GM12875 (cell line): ENCODE measurements at regions not wholly inside any gene's neighbourhood (a gene's known extent, or its start where the extent isn't known, plus 50 kb on each side); places are given as distances from the start of the nearest gene placed in this dataset.

ENCODE experiments used
- H3K4me3 ChIP-seq: one replicate; pipeline ENCODE4 v1.5.1; 2011; ENCODE audit warnings: low read depth, low read length, control low read depth
- TF ChIP-seq, protein P1 (sequence below): IDR thresholded peaks from 2 replicates; pipeline ENCODE4 v1.5.1; 2011; ENCODE audit warnings: low read depth, mild to moderate bottlenecking, control low read depth, inconsistent platforms, low read length, moderate library complexity, borderline replicate concordance; ENCODE audit not compliant: insufficient read depth

DNA sequence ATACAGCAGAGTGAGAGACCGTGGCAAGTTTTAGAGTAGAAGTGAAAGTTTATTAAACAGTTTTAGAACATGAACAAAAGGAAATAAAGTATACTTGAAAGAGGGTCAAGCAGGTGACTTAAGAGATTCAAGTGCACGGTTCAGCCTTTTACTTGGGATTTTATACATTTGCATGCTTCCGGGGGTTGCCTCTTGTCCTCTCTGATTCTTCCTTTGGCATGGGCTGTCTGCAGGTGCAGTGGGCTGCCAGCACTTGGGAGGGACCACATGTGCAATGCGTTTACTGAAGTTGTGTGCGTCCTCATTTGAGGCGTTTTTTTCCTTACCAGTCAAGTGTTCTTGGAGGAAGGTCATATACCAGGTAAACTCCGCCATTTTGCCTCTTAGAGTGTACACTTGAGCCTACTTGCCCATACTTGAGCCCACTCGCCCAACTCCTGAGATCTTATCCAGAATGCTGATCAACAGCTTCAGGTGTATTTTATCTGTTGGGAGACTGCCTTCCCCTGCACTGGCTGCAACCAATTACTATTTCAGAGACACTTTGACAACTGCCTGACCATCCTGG is 195.2 kb downstream of the IRX5 start:
- TF ChIP-seq, protein P1, sequence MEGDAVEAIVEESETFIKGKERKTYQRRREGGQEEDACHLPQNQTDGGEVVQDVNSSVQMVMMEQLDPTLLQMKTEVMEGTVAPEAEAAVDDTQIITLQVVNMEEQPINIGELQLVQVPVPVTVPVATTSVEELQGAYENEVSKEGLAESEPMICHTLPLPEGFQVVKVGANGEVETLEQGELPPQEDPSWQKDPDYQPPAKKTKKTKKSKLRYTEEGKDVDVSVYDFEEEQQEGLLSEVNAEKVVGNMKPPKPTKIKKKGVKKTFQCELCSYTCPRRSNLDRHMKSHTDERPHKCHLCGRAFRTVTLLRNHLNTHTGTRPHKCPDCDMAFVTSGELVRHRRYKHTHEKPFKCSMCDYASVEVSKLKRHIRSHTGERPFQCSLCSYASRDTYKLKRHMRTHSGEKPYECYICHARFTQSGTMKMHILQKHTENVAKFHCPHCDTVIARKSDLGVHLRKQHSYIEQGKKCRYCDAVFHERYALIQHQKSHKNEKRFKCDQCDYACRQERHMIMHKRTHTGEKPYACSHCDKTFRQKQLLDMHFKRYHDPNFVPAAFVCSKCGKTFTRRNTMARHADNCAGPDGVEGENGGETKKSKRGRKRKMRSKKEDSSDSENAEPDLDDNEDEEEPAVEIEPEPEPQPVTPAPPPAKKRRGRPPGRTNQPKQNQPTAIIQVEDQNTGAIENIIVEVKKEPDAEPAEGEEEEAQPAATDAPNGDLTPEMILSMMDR, result no peak
- H3K4me3 ChIP-seq, result no peak overlapping the region

- H3K4me3 ChIP-seq, result no peak overlapping the region
- TF ChIP-seq, protein P1, result no peak
These were observed 195.8 kb downstream of the IRX5 start for GRCh38 chr16:55126456-55126855.

DNA sequence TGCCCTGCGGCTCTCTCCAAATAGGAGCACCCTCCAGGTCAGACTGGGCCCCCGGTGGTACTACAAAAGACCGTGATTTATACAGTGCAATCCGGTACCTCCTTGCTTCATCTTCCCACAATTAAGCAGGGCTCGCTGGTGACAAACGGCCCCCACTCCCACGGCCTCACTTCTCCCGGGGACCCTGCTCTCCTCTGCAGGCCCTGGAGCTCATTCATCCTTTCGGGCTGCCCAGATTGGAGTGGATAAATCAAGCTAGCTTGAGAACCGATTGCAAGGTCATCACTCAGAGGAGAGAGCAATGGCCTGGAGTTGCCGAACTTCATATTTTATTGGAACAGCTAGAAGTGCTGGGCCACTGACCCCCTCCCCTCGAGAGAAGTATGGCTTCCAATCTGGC is 193.5 kb upstream of the IRX6 start:
- TF ChIP-seq, protein P1, result no peak

GRCh38 chr16:55130911-55131310 is 193.1 kb upstream of the IRX6 start:
- TF ChIP-seq, protein P1, result no peak
- H3K4me3 ChIP-seq, result no peak overlapping the region

More for the DNA sequence above, 193.5 kb upstream of the IRX6 start:
- H3K4me3 ChIP-seq, result no peak overlapping the region

DNA sequence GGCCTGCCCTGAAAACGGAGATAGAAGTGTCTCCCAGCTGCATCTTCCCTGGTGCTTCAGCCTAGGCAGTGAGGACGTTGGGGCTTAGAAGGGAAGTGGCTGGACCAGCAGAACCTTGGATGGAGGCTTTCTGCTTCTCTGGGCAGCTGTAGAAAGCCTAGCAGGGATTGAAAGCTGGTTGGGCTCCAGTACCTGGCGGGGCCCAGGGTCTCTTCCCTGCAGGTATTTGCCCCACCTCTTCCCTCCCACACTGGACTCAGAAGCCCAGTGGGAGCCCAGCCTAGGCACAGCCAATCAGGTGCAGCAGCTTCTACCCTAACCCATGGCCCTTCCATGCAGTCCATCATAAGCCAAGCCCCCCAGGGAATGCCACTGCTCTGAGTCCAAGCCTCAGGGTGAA is 190.3 kb upstream of the IRX6 start:
- TF ChIP-seq, protein P1, result no peak
- H3K4me3 ChIP-seq, result no peak overlapping the region

- TF ChIP-seq, protein P1, result no peak
- no peak overlapping the region for H3K4me3 ChIP-seq
These were observed 187.4 kb upstream of the IRX6 start for GRCh38 chr16:55136356-55137150.

DNA sequence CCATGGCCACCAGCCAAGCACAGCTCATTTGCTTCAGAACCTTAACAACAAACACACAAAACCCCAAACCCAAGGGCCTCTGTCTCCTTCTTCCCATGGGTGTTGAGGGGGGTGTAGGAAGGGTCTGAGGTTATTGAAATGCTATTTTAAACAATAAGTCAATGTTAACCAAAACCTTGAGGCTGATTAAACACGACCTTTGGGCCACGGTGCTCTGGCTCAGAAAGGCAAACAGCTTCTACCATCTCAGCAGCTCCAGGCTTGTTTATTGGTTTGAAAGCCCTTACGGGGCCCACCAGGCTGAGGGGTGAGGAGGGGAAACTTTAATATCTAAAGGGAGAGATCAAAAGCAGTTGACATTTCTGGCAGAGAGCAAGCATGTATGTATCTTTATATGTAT is 185.7 kb upstream of the IRX6 start:
- no peak overlapping the region for H3K4me3 ChIP-seq
- TF ChIP-seq, protein P1, result no peak
